HG03378 (cell line): ENCODE measurements at regions not wholly inside any gene's neighbourhood (a gene's known extent, or its start where the extent isn't known, plus 50 kb on each side); places are given as distances from the start of the nearest gene placed in this dataset.

ENCODE experiments used
- ATAC-seq: cut with Tn5 transposase; IDR thresholded peaks from one replicate; pipeline ENCODE4 v1.9.1; 2021; ENCODE audit warnings: mild to moderate bottlenecking, moderate library complexity; ENCODE audit not compliant: unreplicated experiment

DNA sequence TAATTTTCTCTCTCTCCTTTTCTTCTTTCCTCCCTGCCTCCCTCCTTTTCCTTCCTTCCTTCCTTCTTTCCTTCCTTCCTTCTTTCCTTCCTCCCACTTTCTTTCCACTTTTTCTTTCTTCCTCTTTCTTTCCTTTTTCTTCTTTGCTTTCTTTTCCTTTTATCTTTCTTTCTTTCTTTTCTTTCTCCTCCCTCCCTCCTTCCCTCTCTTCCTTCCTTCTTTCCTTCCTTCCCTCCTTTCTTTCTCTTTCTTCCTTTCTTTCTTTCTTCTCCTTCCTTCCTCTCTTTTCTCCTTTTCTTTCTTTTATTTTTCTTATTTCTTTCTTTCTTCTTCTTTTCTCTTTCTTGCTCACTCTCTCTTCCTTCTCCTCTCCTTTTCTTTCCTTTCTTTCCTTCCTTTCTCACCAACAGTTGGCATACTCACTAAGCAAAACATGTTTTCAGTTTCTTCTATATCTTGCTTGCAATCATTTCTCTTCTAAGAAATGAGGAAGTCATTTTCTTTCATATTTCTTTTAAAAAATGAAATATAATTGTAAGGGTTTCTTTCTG, 97.1 kb upstream of the MAF start:
- no peak for ATAC-seq

DNA sequence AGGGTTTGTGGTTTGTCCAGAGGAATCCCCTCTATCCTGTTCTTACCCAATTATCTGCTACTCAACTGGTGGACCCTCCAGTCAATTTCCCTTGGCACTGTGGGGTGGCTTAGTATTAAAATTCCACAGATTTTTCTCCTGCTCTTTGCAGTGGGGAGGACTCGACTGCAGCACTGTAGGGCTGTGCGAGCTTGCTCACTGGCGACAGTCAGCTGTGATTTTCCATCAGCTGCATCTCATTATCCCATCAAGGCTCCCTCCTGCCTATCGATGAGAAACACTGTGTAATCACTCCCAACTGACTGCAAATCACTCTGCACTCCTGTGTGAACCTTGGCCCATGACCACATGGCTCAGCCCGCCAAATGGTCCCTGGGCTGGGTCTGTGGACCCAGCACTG, 90.5 kb upstream of the MAF start:
- no peak for ATAC-seq

DNA sequence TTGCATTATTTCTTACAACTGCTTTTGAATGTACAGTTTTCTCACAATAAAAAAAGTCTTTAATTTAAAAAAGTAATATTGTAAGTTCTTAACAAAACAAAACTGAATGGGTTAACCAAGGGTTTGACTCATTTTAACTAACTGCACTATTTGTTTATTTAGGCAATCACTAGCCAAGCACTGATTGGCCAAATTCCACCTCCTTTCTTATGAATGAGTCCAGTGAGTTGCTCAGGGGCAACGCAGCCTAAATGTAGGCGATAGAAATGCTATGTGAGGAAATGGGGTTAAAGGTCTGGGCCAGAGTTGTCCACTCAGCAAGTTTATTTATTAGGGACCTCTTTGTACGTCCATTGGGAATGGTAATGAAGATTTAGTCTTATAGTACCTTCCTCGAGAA, 89.6 kb upstream of the MAF start:
- no peak for ATAC-seq

DNA sequence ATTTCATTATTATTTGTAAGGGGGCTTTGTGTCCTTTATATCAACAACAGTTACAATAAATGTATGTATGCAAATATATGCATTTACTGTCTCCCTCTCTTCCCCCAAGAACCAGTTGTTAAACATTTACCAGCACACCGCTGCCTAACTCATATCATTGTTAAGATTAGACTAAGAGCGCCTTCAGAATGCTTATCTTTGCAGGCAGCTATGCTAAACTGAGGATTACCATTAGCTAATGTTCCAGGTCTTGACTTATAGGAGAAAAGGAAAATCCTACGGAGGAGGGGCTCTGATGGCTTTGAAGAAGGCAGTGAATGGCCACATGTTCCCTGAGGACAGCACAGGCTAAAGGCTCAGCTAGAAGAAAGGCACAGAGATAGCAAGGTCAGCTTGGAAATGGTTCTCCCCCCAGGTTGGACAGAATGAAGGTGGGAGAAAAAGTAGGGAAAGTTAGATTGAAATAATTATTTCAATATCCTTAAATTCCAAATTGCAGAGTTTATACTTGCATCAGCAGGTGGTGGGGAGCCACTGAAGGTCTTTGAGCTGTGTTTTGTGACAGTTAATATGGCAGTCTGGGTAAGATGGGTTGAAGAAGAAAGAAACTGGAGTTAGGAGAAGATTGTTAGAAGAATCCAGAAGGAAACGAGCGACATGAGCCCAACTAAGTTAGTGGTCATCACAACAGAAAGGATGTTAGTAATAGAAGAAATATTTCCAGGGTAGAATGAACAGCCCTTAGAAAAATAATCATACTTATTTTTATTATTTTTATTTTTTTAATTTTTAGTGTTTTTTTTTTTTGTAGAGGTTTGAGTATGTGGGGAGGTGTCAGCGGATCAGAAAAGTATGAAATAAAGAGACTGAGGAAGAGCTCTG, 87.0 kb upstream of the MAF start:
- no peak for ATAC-seq

DNA sequence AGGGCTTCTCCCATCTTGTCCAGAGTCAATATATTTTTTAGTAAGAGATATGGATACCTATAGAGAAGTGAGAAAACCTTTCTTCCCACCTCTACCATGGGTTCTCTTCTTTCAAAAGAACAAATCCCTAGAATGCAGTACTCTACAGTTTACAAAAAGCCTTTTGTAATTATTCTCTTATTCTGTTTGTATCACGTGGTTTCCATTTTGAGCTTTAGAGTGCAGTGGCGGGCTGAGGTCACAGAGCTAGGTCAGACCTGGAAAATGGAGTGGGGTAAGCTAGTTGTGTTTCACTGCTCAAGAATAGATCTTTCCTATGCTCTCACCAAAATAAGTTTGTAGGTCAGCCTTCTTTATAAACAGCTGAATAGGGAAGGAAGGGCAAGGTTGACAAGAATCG, 85.3 kb upstream of the MAF start:
- ATAC-seq: no peak

DNA sequence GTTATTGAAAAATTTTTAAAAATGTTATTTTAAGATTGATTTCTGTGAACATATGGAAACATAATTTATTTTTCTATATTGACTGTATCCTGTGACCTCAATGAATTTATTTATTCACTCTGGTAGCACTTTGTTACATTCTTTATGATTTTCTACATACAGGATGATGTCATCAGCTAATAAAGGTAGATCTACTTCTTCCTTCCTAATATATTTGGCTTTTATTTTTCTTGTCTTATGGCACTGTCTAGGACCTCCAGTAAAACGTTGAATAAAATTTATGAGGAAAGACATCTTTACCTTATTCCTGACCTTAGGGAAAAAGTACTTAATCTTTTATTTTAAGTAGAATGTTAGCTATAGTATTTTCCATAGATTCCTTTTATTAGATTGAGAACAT, 78.8 kb upstream of the MAF start:
- ATAC-seq: no peak

DNA sequence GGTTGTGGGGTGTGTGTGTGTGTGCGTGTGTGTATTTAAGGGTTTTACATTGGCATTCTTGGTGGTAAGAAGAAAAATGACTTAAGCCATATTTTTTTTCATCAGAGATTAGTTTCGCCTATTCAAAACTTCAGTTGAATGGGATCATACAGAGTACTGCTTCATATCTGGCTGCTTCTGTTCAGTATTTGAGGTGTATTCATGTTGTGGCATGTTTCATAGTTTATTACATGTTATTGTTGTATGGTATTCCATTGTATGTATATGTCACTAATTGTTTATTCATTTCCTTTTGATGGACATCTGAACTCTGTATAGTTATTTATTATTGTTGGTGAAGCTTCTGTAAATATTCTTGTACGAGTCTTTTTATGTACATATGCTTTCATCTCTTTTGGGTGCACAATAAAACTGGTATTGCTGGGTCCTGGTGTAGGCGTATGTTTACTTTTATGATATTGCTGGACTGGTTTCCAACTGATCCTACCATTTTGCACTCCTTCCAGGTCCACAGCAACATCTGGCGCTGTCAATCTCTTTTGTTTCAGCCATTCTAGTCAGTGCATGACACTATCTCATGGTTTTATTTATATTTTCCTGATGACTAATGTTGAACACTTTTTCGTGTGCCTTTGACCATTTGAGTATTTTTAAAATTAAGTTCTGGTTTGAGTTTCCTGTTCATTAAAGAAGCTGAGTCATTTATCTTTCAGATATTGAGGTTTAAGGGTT, 77.4 kb upstream of the MAF start:
- ATAC-seq: no peak

DNA sequence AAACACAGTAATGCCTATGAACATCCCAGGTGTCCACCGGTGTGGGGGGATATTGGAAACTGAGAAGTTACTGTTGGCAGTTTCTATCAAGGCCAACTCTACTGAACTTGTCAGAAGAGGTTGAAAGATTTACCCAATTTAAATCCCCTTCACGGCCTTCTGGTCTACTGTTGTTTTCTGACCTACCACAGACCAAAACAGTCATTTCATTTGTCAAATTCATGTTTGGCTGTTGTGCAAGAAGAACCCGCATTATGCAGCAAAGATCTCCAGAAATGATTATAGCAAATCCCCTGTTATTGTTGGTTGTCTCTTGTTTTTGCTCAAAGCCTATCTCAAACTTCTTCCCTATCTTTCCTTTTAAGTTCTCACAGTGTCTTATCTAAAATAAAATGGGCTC, 73.1 kb upstream of the MAF start:
- ATAC-seq: no peak

DNA sequence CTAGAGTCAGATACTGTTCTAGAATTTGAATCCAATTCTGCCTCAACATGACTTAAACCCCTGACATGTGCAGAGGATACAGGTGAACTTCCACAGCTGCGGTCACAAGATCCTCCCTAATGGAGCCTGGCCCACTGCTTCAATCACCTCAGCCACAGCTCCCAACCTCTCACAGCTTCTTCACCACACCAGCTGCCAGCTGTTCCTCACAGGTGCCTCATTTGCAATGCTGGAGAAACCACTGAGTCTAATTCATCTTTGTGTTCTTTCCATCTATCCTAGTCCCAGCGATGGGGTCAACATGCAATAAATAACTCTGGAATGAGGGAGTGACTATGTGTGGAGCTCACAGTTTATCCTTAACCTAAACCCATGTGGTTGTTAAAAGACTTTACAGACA, 72.0 kb upstream of the MAF start:
- no peak for ATAC-seq

DNA sequence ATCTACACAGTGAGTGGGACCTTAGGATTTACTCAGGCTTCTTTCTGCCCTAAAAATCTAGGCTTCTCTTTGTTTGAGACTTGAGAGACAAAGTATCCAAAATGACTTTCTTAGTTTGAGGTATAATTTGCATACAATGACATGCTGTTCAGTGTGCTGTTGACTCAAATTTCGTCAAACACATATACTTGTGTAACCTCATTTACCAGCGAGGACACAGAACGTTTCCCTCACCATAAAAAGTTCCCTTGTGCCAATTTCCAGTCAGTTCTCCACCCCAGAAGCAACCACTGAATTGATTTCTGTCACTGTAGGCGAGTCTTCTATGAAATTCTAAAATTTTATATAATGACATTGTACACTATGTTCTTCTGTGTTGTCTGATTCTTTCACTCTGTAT, 68.0 kb upstream of the MAF start:
- ATAC-seq: no peak

DNA sequence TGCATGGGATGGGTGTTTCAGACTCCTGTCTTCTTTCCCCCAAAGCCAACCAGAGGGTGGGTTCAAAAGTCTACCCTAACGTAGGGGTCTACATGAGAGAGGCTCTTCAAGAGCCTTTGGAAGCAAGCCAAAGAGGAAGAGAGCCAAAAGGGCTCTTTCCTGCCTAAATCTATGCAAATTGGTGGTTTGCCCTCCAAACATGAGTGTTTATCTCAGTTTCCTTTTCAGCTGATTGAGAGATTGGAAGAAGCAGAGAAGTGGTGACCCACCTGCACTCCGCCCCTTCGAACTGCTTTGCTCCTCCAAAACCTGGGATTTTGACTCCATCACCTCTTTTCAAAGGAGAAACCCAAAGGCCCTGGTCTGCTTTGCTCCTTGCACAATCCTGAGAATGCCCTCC, 65.4 kb upstream of the MAF start:
- ATAC-seq: no peak

DNA sequence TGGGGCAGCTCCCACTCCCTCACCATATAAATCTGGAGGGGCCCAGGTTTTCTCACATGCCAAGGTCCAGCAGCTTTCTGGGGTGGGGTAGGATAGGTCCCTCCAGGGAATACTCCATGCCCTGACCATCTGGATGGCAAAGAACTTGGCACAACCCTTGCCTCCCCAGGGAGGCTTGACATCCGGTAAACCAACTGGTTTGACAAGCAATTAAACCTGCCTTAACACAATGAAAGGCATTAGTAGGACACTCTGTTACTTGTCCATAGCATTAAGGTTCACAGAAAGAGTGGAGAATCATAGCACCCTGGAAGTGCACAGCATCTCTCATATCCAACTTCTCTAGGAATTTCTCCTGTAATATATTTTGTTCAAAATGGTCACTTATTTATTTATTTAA, 63.9 kb upstream of the MAF start:
- ATAC-seq: no peak

DNA sequence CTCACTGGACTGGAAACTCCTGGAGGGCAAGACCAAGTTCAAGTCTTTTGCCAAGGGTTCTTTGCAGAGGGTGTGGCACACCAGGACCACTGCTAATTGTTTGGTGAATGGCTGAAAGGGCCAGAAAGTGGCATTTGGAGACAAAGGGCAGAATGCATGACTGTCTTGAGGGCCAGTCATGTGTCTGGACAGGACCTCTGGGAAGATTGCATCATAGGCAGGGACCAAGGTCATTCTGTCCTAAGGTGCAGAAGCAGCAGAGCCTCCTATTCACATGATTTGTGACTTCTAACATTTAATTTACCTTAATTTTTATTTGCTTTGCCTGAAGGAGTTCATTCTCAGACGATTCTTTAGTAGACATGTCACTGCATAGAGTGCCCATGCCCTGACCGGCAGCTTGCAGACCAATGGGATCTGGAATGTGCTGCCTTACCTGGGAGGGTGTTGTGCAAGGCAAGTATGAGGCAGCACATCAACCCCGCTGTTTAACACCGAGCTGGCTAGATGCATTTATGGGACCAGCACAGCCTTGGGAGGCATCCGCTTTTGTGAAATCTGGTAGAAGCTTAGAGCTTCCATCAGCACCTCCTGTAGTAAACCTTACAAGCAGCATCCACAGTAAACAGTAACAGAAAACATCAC, 62.3 kb upstream of the MAF start:
- ATAC-seq: no peak

DNA sequence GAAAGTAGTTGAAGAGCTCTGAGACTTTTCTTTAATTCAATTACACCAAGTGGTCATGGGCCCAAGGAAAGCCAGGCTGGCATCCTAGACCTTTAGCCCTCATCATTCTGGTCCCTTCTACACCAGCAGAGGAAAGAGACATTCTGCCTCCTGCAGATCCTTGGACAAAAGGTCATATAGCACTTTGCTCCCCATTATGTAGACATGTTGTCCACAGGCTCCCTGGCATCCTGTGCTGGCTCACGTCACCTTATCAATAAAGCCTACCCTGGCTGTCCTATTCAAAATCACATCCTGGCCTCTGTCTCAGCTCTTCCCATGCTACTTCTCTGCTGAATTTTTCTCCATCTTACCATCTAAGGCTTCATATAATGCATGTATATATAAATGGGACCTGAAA, 61.6 kb upstream of the MAF start:
- no peak for ATAC-seq

DNA sequence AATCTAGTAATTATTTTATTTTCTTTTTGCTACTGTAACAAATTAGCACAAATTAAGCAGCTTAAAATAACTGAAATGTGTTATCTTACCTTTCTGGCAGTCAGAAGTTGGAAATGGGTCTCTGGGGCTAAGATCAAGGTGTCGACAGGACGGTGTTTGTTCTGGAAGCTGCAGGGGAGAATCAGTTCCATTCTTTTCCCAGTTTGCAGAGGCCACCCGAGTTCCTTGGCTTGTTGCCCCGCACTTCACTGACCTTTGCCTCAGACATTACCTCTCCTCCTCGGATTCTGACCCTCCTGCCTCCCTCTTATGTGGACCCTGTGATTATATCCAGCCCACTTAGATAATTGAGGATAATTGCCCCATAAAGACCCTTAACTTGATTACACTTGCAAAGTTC, 61.0 kb upstream of the MAF start:
- no peak for ATAC-seq

DNA sequence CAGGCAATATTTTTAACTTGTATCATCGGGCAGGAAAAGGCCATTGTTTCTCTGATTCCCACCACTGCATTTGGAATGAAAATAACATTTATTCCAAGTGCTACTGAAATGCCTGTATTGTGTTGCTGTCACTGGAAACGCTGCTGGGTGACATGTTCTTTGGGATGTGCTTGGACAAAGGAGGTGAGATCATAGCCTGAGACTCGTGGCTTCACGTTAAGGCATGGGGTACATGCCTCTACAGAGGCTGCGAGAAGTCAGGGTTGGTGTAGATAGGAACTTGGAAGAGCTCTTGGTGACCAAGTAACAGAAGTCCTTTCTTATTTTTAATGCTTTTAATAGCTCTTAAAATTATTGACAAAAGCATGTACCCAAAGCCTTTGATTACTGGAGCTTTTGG, 58.8 kb upstream of the MAF start:
- ATAC-seq: no peak

DNA sequence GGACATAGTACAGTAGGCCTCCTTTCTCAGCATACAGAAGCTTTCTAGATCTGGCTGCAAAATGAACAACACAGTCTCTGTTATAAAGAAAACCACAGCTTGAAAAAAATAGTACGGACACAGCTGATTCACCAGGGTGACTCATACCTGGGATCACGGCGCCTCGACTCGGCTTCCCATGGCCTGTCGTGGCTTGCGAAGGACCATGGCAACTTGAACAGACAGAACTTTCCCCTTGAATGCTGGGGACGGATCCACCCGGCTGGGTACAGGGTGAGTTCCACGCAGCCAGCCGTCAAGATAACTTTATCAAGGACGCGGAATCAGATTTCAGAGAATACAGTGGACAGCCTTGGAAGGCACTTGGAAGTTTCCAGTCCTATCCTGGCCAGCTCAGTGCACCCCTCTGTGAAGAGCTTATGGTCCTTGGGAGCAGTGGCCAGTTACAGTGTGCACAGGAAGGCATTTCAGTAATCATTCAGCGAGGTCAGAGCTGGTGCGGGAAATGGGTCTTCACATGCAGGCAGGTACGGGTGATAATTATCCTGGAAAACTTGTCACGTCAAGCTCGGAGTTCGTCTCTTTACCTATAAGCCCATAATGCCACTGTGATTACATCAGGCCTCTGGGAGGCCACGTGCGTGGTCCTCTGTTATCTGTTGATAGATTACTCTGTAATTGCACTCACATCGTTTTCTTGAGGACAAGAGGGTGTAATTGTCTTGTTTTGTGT, 57.9 kb upstream of the MAF start:
- ATAC-seq: no peak

DNA sequence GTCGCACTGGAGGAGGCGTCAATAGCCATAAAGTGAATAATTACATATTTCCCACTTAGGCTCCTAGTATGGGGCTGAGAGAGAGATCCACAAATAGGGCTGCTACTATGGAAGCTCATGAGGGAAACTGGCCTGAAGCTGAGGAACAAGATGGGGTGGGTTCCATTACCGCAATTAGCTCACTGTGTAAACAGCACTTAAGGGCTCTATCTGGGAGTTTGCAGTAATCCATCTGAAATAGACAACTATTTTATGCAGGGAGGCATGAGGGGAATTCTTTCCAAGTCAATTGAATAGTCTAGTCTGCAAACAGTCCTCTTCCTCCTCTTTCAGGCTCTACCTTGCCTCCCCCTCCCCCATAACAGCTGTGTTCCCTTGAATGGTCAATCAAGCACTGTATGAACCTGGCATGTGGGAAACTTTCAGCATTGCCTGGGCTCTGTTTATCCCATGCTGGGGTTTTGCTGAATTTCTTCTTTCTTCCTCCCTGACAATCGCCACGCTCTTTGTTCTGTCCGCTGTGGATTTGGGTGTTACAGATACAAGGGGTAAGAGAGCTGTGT, 56.1 kb upstream of the MAF start:
- no peak for ATAC-seq

DNA sequence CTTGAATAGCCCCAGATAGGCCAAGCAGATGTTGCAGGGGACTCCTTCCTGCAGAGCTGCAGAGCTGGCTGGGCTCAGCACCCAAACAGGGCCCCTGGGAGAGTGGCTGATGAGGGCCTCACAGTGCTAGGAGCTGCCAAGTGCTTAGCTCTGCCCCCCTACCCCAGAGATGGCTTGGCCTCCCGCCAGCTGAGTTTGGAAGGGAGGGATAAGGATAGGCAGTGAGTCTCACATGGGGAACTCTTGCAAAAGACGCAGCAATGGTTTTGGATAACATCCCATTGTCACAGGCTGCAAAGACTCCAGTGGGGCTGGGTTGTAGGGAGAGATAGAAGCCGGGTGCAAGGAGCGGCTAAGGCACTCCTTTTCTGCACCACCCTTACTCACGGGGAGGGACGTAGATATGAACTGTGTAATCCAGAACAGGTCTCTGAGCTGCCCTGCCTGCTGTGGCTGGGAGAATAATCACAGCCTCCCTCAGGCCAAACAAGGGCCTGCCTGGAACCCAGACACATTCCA, 52.9 kb upstream of the MAF start:
- ATAC-seq: no peak

DNA sequence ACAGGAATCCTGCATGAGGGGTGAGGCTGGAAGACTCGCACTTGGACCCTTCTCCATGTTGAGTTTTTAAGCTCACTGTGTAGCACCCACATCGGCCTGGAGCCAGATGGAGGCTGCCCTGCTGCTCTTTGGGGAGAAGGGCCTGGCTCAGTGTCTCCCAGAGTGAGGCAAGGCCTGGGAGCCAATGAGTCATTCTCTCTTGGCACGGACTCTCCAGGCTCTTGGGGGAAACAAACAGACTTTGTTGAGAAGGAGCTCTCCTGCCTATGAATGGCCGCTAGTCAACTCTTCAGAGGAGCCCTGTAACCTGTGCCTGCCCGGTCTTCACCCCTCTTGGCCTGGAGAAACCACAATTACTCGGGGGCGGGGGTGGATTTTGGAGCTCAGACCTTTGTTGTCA, 50.8 kb upstream of the MAF start:
- ATAC-seq: no peak
